ENCODE measurements at regions not wholly inside any gene's neighbourhood (a gene's known extent, or its start where the extent isn't known, plus 50 kb on each side); places are given as distances from the start of the nearest gene placed in this dataset.

- H3K4me1 ChIP-seq = no peaks in the 10 kb centered on the region
- H3K27ac Mint-ChIP-seq (ENCODE audit: unreplicated experiment) = no peak overlapping the region
- POLR2A ChIA-PET = no interaction called here
- no peaks in the 10 kb centered on the region for H3K27me3 Mint-ChIP-seq (ENCODE audit: insufficient read depth, unreplicated experiment)
- H3K9me3 Mint-ChIP-seq (ENCODE audit: unreplicated experiment) = no peaks in the 10 kb centered on the region
- TF ChIP-seq, protein P1, sequence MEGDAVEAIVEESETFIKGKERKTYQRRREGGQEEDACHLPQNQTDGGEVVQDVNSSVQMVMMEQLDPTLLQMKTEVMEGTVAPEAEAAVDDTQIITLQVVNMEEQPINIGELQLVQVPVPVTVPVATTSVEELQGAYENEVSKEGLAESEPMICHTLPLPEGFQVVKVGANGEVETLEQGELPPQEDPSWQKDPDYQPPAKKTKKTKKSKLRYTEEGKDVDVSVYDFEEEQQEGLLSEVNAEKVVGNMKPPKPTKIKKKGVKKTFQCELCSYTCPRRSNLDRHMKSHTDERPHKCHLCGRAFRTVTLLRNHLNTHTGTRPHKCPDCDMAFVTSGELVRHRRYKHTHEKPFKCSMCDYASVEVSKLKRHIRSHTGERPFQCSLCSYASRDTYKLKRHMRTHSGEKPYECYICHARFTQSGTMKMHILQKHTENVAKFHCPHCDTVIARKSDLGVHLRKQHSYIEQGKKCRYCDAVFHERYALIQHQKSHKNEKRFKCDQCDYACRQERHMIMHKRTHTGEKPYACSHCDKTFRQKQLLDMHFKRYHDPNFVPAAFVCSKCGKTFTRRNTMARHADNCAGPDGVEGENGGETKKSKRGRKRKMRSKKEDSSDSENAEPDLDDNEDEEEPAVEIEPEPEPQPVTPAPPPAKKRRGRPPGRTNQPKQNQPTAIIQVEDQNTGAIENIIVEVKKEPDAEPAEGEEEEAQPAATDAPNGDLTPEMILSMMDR (IDR thresholded peaks at IDR 0.05; ENCODE audit: insufficient read depth in 1 of 2, low read depth in 1 of 2, low read length in 1 of 2, severe bottlenecking in 1 of 2, unreplicated experiment in 1 of 2) = no peak
- DNase-seq = no peak
- H3K27me3 ChIP-seq (replicated peaks; ENCODE audit: control insufficient read depth, insufficient read depth, low read length) = no peaks in the 10 kb centered on the region
- CTCF ChIA-PET = no interaction called here
- no peaks in the 10 kb centered on the region for H3K36me3 Mint-ChIP-seq (ENCODE audit: insufficient read depth, unreplicated experiment)
- intact Hi-C loops (cut with micrococcal nuclease; ENCODE audit: unreplicated experiment) = no loop called here
- H3K4me3 Mint-ChIP-seq (ENCODE audit: unreplicated experiment) = no peak overlapping the region
- H3K4me1 Mint-ChIP-seq (ENCODE audit: low read depth, unreplicated experiment) = no peaks in the 10 kb centered on the region
- no peak overlapping the region for H3K4me3 ChIP-seq (ENCODE audit: low read depth, low read length)
- no peaks in the 10 kb centered on the region for H3K36me3 ChIP-seq (ENCODE audit: control insufficient read depth, insufficient read depth, low read length)
- peaks cover 28% of the 10 kb centered on the region for H3K9me3 ChIP-seq
- BruUV-seq (replicated peaks) = no TSS peak
These were observed 202.5 kb downstream of the UBE3A start for GRCh38 chr15:25236143-25236860.

DNA sequence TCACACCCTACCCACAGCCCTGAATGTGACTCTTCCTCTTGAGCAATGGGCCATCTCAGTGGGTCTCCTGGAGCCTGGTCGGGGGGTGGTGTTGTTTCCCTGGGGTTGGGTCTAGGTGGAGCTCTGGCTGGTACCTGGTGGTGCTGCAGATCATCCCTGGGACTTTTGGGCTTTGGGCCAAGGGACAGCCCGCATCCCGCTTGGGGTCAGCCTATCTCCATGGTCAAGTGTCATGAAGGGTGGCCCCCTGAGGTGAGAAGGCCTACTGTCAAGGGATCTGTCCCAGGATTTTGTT, 202.0 kb downstream of the UBE3A start:
- Mint-ChIP-seq H3K27ac (ENCODE audit: unreplicated experiment) (no peak overlapping the region), H3K9me3 (ENCODE audit: unreplicated experiment) (no peaks in the 10 kb centered on the region), H3K4me3 (ENCODE audit: unreplicated experiment) (no peak overlapping the region), H3K27me3 (ENCODE audit: insufficient read depth, unreplicated experiment) (no peaks in the 10 kb centered on the region), H3K36me3 (ENCODE audit: insufficient read depth, unreplicated experiment) (no peaks in the 10 kb centered on the region), H3K4me1 (ENCODE audit: low read depth, unreplicated experiment) (no peaks in the 10 kb centered on the region)
- intact Hi-C loops (cut with micrococcal nuclease; ENCODE audit: unreplicated experiment) = no loop called here
- POLR2A ChIA-PET = no interaction called here
- TF ChIP-seq, protein P1 (IDR thresholded peaks at IDR 0.05; ENCODE audit: insufficient read depth in 1 of 2, low read depth in 1 of 2, low read length in 1 of 2, severe bottlenecking in 1 of 2, unreplicated experiment in 1 of 2) = no peak
- no peak overlapping the region for H3K4me3 ChIP-seq (ENCODE audit: low read depth, low read length)
- CTCF ChIA-PET = no interaction called here
- H3K36me3 ChIP-seq (ENCODE audit: control insufficient read depth, insufficient read depth, low read length) = no peaks in the 10 kb centered on the region
- DNase-seq = no peak
- H3K27me3 ChIP-seq (replicated peaks; ENCODE audit: control insufficient read depth, insufficient read depth, low read length) = no peaks in the 10 kb centered on the region
- no TSS peak for BruUV-seq (replicated peaks)
- H3K9me3 ChIP-seq = peaks cover 28% of the 10 kb centered on the region
- no peaks in the 10 kb centered on the region for H3K4me1 ChIP-seq

GRCh38 chr15:25237291-25237978, 201.4 kb downstream of the UBE3A start:
- H3K27ac Mint-ChIP-seq (ENCODE audit: unreplicated experiment) = no peak overlapping the region
- TF ChIP-seq, protein P1 (IDR thresholded peaks at IDR 0.05; ENCODE audit: insufficient read depth in 1 of 2, low read depth in 1 of 2, low read length in 1 of 2, severe bottlenecking in 1 of 2, unreplicated experiment in 1 of 2) = no peak
- Histone ChIP-seq H3K9me3 (peaks cover 28% of the 10 kb centered on the region), H3K4me3 (ENCODE audit: low read depth, low read length) (no peak overlapping the region), H3K36me3 (ENCODE audit: control insufficient read depth, insufficient read depth, low read length) (no peaks in the 10 kb centered on the region), H3K27me3 (replicated peaks; ENCODE audit: control insufficient read depth, insufficient read depth, low read length) (no peaks in the 10 kb centered on the region), H3K4me1 (no peaks in the 10 kb centered on the region)
- DNase-seq = no peak
- ChIA-PET POLR2A (no interaction called here), CTCF (no interaction called here)
- no peaks in the 10 kb centered on the region for H3K4me1 Mint-ChIP-seq (ENCODE audit: low read depth, unreplicated experiment)
- H3K27me3 Mint-ChIP-seq (ENCODE audit: insufficient read depth, unreplicated experiment) = no peaks in the 10 kb centered on the region
- BruUV-seq (replicated peaks) = no TSS peak
- no peak overlapping the region for H3K4me3 Mint-ChIP-seq (ENCODE audit: unreplicated experiment)
- intact Hi-C loops (cut with micrococcal nuclease; ENCODE audit: unreplicated experiment) = no loop called here
- no peaks in the 10 kb centered on the region for H3K36me3 Mint-ChIP-seq (ENCODE audit: insufficient read depth, unreplicated experiment)
- H3K9me3 Mint-ChIP-seq (ENCODE audit: unreplicated experiment) = no peaks in the 10 kb centered on the region
